ENCODE measurements at regions not wholly inside any gene's neighbourhood (a gene's known extent, or its start where the extent isn't known, plus 50 kb on each side); places are given as distances from the start of the nearest gene placed in this dataset.
"Not testable (repeated sequence)": the region's sequence is repeated elsewhere in the genome, so short reads cannot be mapped to it uniquely, and the experiment has no call there.

DNA sequence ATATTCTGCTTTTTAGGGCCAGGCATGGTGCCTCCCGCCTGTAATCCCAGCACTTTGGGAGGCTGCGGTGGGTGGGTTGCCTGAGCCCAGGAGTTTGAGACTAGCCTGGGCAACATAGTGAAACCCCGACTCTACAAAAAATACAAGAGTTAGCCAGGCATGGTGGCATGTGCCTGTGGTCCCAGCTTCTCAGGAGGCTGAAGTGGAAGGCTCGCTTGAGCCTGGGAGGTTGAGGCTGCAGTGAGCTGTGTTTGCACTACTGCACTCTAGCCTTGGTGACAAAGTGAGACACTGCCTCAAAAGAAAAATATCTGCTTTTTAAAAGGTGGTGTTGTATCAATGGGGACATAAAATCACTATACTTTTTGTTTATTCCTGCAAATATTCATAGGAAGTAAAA is 112.8 kb downstream of the C3orf38 start:
- Histone ChIP-seq H3K36me3 (replicated peaks; ENCODE audit: control insufficient read depth, insufficient read depth, low read length) (no peaks in the 10 kb centered on the region), H3K27me3 (ENCODE audit: control insufficient read depth, insufficient read depth, low read length) (no peaks in the 10 kb centered on the region; the same call in 1 of the 2 replicates), H3K4me3 (ENCODE audit: insufficient read depth, low read depth, low read length) (no peak overlapping the region)
- no peak for DNase-seq

DNA sequence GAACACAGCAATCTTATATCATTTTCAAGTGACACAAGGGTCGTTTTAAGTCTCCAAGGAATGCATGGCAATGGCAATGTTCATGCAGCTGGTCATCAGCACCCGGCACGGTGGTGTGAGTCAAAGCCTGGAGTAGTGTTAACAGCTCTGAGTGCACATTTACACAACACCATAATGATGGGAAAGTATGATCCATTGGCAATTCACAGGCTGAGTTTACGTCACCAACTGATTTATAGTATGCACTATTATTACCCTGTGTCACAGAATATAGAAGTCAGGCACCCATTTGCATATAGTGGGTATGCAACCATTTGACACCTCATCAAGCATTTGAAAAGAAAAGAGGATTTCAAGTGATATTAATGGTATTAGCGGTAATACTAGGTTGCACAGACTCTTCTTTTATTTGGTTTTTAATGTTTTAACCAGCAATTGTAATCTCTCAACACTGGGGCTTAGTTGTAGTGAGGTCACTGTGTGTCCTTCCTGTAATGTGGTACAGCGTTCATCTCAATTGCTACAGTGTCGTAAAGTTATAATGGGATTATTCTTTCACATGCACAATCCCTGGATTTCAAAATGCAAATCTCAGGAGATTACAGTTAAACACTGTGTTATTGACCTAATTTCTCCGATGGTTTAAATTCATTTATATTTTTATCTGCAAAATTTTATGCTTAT is 113.8 kb downstream of the C3orf38 start:
- Histone ChIP-seq H3K27me3 (ENCODE audit: control insufficient read depth, insufficient read depth, low read length) (no peaks in the 10 kb centered on the region; the same call in 1 of the 2 replicates), H3K36me3 (replicated peaks; ENCODE audit: control insufficient read depth, insufficient read depth, low read length) (no peaks in the 10 kb centered on the region), H3K4me3 (ENCODE audit: insufficient read depth, low read depth, low read length) (no peak overlapping the region)
- no peak for DNase-seq

DNA sequence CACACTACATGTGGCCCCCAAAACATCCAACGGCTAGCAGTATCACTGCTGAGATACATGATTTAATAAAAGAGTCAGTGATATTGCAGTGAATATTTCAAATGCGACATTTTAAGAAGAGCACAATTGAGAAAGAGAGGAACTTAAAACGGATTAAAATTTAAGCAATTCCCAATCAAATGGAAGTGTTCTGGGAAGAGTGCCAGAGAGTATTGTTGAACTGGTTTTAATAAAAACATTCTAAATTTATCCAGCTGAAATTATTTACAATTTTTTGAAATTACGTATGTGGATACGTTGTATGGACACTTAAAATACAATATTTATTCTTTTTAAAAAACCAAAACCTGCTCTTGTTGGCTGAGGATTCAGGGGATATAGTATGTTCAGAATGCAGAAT is 117.7 kb downstream of the C3orf38 start:
- no peak overlapping the region for H3K4me3 ChIP-seq (ENCODE audit: insufficient read depth, low read depth, low read length)
- no peaks in the 10 kb centered on the region for H3K27me3 ChIP-seq (ENCODE audit: control insufficient read depth, insufficient read depth, low read length)
- DNase-seq, result no peak
- H3K36me3 ChIP-seq (replicated peaks; ENCODE audit: control insufficient read depth, insufficient read depth, low read length), result no peaks in the 10 kb centered on the region

DNA sequence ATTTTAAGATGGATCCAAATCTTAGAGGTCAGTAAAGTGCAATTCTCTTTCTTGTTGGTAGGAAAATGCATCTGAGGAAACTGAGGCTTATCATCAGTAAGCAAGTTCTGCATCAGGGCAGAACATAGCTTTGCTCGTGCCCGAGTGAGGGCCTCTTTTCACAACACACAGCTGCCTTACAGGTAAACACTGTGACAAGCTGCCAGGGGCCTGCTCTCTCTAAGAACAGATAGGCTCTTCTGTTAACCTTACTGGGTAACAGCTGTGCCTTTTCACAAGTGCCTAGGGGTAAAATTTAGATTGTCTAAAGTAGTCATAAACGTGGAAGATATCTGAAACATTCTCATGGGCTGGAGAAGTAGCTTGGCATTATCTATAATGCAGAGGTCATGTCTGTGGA is 118.1 kb downstream of the C3orf38 start:
- Histone ChIP-seq H3K4me3 (ENCODE audit: insufficient read depth, low read depth, low read length) (no peak overlapping the region), H3K36me3 (replicated peaks; ENCODE audit: control insufficient read depth, insufficient read depth, low read length) (no peaks in the 10 kb centered on the region), H3K27me3 (ENCODE audit: control insufficient read depth, insufficient read depth, low read length) (no peaks in the 10 kb centered on the region)
- no peak for DNase-seq

DNA sequence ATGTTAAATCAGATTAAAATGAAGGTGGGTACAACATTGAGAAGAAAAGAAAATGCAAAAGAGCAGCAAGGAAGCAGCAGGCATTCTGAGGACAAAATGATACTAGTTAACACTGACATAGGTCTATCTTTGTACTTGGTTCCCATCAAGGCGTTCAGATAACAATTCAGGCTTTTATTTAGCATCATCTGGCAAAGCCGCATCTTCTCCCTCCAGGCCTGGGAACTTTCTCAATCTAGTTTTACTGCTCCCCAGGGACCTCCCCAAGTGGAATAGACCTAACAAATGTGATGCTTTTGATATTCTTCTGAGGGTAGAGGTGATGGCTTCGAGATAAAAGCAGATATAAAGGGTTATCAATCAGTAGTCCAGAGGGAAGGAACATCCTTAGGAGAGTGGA is 130.6 kb downstream of the C3orf38 start:
- DNase-seq, result no peak
- no peak overlapping the region for H3K4me3 ChIP-seq (ENCODE audit: insufficient read depth, low read depth, low read length)
- H3K36me3 ChIP-seq (replicated peaks; ENCODE audit: control insufficient read depth, insufficient read depth, low read length), result no peaks in the 10 kb centered on the region
- no peaks in the 10 kb centered on the region for H3K27me3 ChIP-seq (ENCODE audit: control insufficient read depth, insufficient read depth, low read length)

DNA sequence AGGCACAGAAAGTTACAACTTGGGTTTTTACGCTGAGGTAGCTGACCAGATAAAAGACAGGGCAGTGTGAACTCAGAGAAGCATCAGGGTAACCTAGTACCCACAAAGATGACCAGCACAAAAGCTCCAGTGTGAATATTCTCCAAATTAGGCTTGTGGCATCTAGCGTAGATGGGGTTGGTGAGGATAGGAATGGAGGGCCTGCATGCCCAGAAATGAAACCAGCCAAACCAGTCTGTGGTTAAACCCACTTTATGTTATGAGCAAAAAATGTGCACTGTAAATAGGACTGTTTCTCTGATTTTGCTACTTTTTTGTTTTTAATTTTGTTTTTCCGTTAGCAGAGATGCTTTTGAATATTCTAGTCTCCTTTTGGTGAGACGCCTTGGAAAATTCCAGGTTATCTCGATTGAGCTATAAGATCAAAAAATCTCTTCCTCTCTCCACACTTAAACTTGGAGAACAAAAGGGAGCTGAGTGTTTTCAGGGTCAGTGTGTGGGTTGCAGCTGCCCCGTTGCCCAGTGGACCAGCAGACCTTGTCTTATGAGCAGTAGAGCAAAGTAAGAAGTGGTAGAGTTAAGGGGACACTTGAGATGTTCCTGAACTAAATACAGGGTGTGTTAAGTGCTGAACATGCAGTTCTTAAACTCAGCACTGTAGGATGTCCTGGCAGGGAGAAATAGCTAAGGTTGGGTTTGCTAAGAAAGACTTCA is 132.9 kb downstream of the C3orf38 start:
- DNase-seq, result no peak
- H3K4me3 ChIP-seq (ENCODE audit: insufficient read depth, low read depth, low read length), result no peak overlapping the region
- no peaks in the 10 kb centered on the region for H3K27me3 ChIP-seq (ENCODE audit: control insufficient read depth, insufficient read depth, low read length)
- H3K36me3 ChIP-seq (replicated peaks; ENCODE audit: control insufficient read depth, insufficient read depth, low read length), result no peaks in the 10 kb centered on the region

DNA sequence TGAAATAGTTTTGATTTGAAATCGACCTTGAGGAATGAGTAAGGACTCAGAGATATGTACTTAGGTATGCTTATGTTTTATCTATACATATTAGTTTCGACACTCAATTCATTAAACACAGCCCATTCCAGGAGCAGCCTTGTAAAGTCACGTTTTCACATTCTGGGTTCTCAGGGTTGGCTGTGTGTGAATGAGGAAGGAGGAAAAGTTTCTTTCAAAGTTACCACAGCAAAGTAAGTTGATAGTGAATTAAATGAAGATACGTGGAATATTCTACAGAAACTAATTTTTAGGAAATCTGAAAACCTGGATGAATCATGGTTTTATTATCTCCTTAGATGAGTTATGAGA is 133.5 kb downstream of the C3orf38 start:
- Histone ChIP-seq H3K36me3 (replicated peaks; ENCODE audit: control insufficient read depth, insufficient read depth, low read length) (no peaks in the 10 kb centered on the region), H3K27me3 (ENCODE audit: control insufficient read depth, insufficient read depth, low read length) (no peaks in the 10 kb centered on the region), H3K4me3 (ENCODE audit: insufficient read depth, low read depth, low read length) (no peak overlapping the region)
- no peak for DNase-seq

DNA sequence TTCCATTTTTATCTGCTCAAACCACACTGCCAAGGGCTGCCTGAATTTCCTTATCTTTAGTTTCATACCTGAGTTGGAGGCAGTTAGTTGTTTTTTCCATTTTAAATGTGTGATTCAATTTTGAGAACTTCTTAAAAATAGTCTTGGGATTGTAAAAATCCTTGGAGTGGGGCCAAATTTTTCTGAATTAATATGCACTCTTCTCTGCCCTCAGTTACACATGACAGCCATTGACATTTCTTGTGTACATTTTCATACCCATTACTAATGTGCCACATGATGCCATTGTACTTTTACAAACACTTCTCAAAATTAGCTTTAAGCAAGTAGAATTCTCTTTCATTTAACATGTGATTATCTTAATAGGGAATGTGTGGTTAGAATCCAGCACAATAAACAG is 141.7 kb downstream of the C3orf38 start:
- H3K4me3 ChIP-seq (ENCODE audit: insufficient read depth, low read depth, low read length), result no peak overlapping the region
- no peak for DNase-seq
- no peaks in the 10 kb centered on the region for H3K36me3 ChIP-seq (replicated peaks; ENCODE audit: control insufficient read depth, insufficient read depth, low read length)
- no peaks in the 10 kb centered on the region for H3K27me3 ChIP-seq (ENCODE audit: control insufficient read depth, insufficient read depth, low read length)

DNA sequence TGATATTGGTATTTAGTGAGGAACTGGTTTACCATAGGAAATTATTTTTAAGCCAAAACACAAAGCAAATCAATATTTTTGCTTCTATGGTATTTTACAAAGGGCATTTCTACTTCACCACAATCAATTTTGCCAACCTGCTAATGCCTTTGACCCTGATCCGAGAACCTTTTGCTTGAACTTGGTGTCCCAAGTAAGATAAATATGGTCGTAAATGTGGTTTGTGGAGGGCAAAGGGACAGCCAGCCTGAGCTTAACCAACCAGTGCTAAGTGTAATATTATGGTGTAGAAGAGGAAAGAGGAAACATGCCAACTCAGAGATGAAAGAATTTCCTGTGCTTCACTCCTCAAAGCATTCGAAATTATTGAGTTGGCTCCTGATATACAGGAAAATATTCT is 148.4 kb downstream of the C3orf38 start:
- DNase-seq, result no peak
- Histone ChIP-seq H3K36me3 (replicated peaks; ENCODE audit: control insufficient read depth, insufficient read depth, low read length) (no peaks in the 10 kb centered on the region), H3K4me3 (ENCODE audit: insufficient read depth, low read depth, low read length) (no peak overlapping the region), H3K27me3 (ENCODE audit: control insufficient read depth, insufficient read depth, low read length) (no peaks in the 10 kb centered on the region)

DNA sequence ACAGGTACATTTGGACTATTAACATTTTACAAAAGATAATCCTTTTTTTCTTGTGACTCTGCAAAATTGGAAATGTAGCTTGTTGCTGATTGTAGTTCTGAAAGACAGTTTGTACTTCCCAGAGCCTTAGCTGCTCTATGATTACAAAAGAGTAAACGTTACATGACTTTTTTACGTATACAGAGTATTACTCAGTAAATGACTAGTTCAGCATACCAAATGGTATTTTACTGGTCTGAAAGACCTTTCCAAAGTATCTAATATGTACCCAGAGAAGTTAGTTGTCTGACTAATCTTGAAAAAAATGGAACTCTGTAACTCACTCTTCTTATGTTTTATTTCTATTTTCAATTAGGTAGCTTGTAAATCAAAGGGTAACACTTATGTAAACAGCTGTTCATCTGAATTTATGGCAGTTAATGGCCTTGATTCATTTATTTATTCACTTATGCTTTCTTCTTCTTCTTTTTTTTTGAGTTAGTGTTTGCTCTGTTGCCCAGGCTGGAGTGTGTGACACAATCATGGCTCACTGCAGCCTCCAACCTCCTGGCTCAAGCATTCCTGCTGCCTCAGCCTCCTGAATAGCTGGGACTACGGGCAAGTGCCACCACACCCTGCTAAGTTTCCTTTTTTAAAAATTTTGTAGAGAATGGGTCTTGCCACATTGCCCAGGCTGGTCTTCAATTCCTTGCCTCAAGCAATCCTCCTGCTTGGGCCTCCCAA is 151.7 kb downstream of the C3orf38 start:
- Histone ChIP-seq H3K27me3 (ENCODE audit: control insufficient read depth, insufficient read depth, low read length) (no peaks in the 10 kb centered on the region), H3K36me3 (replicated peaks; ENCODE audit: control insufficient read depth, insufficient read depth, low read length) (no peaks in the 10 kb centered on the region), H3K4me3 (ENCODE audit: insufficient read depth, low read depth, low read length) (no peak overlapping the region)
- no peak for DNase-seq

DNA sequence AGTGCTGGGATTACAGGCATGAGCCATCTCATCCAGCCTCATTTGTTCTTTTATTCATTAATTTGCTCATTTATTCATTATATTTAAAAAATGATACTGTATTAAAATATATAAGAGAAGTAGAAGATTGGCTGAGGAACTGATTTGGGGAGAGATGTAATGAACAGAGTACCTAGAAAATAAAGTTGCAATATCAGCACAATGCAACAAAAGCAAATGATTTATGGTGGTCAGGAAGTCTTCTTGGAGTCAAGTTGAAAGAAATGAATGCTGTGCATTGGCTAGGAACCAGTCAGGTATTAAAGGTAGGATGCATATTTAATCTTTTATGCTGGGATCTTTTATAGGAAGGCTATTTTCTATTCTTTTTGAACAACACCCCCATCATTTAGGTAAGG is 152.2 kb downstream of the C3orf38 start:
- H3K27me3 ChIP-seq (ENCODE audit: control insufficient read depth, insufficient read depth, low read length), result no peaks in the 10 kb centered on the region
- DNase-seq, result no peak
- H3K4me3 ChIP-seq (ENCODE audit: insufficient read depth, low read depth, low read length), result no peak overlapping the region
- no peaks in the 10 kb centered on the region for H3K36me3 ChIP-seq (replicated peaks; ENCODE audit: control insufficient read depth, insufficient read depth, low read length)

DNA sequence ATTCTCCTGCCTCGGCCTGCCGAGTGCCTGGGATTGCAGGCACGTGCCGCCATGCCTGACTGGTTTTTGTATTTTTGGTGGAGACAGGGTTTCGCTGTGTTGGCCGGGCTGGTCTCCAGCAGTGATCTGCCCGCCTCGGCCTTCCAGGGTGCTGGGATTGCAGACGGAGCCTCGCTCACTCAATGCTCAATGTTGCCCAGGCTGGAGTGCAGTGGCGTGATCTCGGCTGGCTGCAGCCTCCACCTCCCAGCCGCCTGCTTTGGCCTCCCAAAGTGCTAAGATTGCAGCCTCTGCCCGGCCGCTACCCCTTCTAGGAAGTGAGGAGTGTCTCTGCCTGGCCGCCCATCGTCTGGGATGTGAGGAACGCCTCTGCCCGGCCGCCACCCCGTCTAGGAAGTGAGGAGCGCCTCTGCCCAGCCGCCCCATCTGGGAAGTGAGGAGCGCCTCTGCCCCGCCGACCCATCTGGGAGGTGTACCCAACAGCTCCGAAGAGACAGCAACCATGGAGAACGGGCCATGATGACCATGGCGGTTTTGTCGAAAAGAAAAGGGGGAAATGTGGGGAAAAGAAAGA is 153.7 kb downstream of the C3orf38 start:
- not testable (repeated sequence) for H3K27me3 ChIP-seq (ENCODE audit: control insufficient read depth, insufficient read depth, low read length); H3K36me3 ChIP-seq (replicated peaks; ENCODE audit: control insufficient read depth, insufficient read depth, low read length); DNase-seq; H3K4me3 ChIP-seq (ENCODE audit: insufficient read depth, low read depth, low read length)

DNA sequence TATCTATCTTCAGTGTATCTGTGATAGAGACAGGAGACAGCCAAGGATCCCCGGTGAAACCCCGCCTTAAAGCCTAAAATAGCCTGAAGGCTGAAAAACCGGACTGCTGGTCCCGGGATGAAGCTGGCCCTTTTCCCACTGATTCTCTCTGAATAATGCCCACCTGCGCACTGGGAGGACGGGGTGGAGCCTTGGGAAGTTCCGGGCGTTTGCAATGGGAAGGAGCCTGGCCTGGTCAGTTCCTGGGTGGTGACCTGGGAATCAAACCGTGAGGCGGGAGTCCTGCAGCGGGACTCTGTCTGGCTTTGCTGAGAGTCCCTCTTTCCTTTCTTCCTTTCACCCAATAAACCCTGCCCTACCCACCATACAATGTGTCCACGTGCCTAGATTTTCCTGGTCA is 157.9 kb downstream of the C3orf38 start:
- Histone ChIP-seq H3K36me3 (replicated peaks; ENCODE audit: control insufficient read depth, insufficient read depth, low read length) (no peaks in the 10 kb centered on the region), H3K27me3 (ENCODE audit: control insufficient read depth, insufficient read depth, low read length) (no peaks in the 10 kb centered on the region), H3K4me3 (ENCODE audit: insufficient read depth, low read depth, low read length) (no peak overlapping the region)
- DNase-seq, result peak; percentile 32

DNA sequence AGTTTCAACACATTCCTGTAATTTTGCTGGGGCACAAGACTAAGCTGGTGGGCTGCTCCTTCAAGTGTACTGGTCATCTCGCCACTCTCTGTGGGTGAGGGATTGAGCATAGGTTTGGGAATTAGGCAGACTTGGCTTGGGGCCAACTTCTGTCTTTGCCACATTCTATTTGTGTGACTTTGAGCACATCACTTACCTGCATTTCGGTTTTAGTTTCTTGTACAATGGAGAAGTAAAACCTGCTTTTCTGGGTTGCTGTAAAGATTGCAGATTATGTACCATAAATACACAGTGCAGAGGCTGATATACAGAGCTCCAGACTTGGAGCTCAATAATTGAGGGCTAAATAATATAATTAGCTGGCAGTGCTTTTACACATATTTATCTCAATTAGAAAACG is 162.1 kb downstream of the C3orf38 start:
- Histone ChIP-seq H3K27me3 (ENCODE audit: control insufficient read depth, insufficient read depth, low read length) (no peaks in the 10 kb centered on the region), H3K36me3 (replicated peaks; ENCODE audit: control insufficient read depth, insufficient read depth, low read length) (no peaks in the 10 kb centered on the region), H3K4me3 (ENCODE audit: insufficient read depth, low read depth, low read length) (no peak overlapping the region)
- no peak for DNase-seq

DNA sequence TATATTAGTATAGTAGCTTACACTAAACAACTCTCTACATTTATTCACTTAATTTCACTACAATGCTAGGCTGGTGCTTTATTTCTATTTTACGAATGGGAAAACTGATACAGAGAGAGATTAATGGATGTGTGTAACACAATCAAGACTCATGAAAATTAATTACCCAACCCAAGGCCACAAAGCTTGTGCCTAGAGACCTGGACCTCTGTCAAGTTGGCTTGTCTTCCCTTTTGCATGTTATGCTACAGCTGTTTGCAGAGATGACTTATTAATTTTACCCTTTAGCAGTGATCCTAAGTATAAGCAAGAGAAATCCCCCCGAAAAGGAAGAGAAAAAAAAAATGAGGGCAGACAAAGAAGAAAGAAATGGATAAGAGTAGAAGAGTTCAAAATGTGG is 162.5 kb downstream of the C3orf38 start:
- no peak for DNase-seq
- Histone ChIP-seq H3K36me3 (replicated peaks; ENCODE audit: control insufficient read depth, insufficient read depth, low read length) (no peaks in the 10 kb centered on the region), H3K27me3 (ENCODE audit: control insufficient read depth, insufficient read depth, low read length) (no peaks in the 10 kb centered on the region), H3K4me3 (ENCODE audit: insufficient read depth, low read depth, low read length) (no peak overlapping the region)
